Fibroblast of gingiva (primary cell): ENCODE measurements at regions not wholly inside any gene's neighbourhood (a gene's known extent, or its start where the extent isn't known, plus 50 kb on each side); places are given as distances from the start of the nearest gene placed in this dataset.
A peak's percentile ranks its signal among the peaks of the same experiment; 100 is the strongest.

Experiments
- DNase-seq: peaks from one replicate; pipeline ENCODE4 v3.0.0-alpha.2; 2011; ENCODE audit warnings: low read depth

DNA sequence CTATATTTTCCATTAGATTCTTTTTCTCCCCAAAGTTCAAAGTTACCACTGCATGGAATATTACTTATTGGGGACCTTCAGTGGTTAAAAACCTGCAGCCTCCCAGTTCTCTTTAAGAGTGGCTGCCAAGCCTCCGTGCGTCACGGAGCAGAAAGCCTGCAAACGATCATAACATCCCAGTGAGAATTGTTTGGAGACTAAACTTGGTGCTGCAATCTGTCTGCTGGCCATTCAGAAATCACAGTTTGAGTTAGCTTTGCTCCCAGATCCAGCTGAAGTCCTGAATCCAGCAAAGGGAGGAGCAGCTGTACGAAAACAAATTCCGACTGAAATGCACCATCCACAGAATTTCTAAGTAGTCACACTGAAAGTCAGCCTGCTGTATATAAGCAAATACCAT, 213.5 kb upstream of the PDE10A start:
- DNase-seq = peak; percentile 44

DNA sequence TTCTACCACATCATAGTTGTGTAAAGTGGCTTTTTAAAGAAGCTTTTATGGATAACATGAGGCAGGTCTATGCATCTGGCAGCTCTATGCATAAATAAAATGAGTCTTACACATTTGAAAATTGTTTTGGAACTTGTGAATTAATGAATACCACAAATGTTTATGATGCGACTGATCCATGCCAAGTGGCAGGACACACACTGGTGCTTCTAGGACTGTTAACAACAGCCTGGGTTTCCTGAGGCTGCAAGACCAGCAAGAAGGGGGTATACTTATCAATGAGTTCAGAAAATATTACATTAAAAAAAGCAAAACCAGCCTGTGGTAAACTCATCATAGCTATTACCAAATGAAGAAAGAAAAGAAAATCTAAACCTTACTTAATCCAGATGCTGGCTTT, 212.9 kb upstream of the PDE10A start:
- no peak for DNase-seq

DNA sequence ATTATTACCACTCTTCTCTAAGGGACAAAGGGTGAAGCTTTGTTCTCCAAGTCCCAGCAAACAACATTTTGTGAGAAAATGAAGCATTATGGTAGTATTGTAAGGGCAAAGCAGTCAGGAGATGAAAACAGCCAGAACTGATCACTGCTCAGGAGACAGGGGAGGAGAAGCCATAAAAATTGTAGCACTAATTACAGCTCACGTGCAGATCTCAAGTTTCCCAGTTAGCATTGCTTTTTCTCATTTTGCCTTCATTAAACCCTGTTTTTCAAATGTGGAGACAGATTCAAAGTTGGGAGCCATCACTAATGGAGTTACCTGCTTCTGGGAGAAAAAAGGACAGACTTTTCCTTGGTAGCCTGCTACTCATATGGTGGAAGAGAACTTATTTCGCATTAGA, 210.9 kb upstream of the PDE10A start:
- no peak for DNase-seq

DNA sequence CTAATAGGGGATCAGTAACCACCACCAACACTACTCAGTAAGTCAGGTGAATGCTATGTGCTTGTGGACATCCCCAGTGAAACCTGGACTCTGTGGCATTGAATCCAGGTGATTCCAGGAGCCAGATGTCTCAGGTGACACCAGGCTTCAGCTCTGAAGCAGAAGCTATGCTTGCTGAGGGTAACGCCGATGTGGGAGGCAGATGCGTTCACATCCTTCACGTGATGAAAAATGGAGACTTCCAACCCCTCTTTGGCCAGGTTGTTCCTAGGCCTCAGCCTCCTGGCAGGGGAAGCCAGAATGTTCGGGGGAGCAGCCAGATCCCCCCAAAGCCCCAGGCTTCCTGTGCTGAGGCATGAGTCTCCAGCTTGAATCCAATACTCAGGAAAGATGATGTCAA, 209.8 kb upstream of the PDE10A start:
- DNase-seq = no peak

DNA sequence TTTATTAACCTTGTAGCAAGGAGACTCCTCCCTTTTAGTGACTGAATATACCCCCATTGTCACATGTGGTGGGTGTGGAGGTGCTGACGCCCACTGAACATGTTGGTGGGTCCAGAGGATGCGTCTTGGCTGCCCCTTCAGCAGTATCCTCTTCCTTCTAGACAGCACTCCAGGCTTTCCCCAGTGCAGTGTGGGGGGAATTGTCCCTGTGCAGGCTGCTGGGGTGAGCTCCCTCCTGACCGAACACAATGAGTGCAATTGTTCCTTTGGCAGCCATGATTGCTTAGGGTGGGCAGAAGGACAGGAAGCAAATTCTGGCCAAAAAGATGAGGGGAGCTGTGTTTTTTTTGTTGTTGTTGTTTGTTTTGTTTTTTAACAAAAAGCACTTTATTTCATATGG, 209.3 kb upstream of the PDE10A start:
- no peak for DNase-seq

DNA sequence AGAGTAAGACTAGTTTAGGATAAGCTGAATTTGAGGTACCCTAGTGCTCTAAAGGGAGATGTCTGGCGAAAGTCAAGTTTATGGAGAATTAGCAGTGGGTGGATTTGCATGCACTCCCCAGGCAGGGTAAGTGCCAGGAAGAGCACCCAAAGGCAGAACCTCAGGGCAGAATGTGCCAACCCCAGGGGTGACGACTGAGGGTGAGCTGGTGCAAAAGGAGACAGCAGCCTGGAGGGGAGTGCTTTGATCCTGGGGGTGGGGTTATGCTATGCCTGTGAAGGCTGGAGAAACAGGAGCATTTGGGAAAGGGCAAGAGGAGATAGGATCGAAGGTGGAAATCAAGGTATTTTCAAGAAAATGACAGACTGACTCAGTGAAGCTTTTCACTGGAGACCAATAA, 208.5 kb upstream of the PDE10A start:
- no peak for DNase-seq

DNA sequence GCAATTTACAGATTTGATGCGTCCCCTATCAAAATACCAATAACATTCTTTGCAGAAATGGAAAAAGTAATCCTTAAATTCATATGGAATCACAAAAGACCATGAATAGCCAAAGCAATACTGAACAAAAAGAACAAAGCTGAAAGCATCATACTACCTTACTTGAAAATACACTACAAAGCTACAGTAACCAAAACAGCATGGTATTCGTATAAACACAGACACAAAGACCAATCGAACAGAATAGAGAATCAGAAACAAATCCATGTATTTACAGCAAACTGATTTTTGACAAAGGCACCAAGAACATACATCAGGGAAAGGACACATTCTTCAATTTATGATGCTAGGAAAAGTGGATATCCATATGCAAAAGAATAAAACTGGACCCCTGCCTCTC, 206.5 kb upstream of the PDE10A start:
- DNase-seq = no peak

DNA sequence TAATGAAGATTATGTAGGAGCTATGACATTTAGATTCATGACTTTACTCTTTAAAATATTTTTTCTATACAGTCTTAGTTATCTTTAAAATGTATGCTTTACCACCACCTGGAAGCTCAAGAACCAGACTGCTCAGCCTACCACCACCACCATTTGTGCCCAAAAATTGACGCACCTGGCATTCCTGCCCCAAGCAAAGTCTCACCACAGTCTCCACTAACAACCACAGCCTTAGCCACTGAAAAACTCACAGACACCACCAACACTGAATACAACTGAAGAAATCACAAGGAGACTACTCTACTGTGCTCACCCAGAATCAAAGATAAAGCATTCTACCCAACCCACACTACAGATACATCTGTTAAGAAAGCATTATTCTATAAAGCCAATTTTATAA, 201.9 kb upstream of the PDE10A start:
- no peak for DNase-seq

DNA sequence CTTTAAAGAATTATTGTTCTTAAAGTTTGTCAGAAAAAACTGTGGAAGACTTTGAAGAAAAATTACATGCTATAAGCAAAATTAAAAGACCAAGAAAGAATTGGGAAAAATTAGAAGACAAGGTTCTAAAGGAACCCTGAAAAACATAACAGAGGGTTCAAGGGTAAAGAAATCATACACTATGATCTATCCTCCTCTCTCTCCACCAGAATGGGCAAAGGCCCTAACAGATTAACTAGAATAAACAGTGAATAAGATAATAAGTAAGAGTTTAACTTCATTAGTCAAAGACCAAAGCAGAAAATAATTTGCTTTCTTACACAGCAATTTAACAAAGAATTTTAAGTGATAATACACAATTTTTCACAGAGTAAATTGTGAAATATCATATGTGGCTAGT, 201.2 kb upstream of the PDE10A start:
- DNase-seq = no peak

DNA sequence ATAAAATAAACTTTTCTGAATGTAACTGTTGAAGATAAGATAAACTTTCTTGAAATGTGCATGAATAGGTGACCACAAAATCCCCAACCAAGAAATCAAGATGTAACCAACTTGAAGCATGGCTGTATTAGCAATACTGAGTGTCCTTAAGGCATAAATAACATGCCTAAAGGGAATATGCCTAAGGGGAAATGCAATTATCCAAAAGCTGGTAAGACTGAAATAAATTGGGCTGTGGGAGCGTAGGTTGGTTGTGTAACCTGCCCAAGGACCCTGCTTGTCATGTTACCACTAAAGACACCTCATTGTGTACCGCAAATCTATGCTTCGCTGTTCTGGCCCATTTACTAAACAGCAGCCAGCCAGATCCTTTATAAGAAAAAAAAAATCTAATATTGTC, 200.8 kb upstream of the PDE10A start:
- no peak for DNase-seq

DNA sequence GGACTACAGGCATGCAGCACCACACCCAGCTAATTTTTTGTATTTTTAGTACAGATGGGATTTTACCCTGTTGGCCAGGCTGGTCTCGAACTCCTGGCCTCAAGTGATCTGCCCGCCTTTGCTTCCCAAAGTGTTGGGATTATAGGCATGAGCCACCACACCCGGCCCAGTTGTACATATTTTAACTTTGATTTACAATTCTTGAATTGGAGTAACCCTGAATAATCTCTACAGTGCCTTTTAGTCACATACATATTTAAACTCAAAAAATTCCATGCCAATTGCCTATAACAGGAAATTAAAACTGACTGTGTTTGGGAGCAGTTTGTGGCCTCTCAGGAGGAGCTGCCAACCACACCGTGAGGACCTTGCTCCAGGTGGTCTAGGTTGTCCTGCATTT, 199.8 kb upstream of the PDE10A start:
- DNase-seq = no peak

DNA sequence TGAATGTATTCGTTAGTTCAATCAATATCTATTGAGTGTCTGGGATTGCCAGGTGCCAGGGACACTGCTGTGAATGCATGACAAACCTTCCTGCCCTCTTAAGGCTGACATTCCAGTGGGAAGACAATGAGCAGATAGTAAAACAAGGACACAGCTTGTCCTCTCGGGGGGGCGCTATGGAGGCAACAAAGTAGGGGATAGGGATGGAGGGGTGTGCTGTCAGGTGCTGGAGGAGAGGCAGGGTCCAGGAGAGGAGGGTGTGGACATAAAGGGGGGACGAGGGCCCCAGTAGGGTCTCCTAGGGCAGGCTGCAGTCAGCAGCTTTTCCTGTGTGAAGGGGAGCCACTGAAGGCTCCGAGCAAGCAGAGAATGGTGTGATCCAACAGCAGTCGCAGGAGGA, 198.2 kb upstream of the PDE10A start:
- no peak for DNase-seq

DNA sequence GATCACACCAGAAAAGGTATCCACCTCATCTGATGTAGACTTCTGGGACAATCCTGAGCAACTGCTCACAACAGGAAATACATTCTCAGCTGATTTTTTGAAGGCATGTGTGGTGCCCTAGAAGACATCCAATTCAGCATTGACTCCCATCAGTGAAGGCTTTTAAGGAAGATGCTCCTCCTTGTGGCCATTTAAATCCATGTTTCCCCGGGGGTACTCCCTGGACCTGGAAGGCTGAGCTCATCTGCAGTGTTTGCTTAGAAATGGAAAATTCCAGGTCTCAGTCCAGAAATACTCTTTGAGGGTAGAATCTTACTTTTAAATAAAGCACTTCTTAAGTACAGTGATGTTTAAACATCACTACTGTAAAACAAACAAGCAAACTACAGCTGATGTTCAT, 195.5 kb upstream of the PDE10A start:
- no peak for DNase-seq

DNA sequence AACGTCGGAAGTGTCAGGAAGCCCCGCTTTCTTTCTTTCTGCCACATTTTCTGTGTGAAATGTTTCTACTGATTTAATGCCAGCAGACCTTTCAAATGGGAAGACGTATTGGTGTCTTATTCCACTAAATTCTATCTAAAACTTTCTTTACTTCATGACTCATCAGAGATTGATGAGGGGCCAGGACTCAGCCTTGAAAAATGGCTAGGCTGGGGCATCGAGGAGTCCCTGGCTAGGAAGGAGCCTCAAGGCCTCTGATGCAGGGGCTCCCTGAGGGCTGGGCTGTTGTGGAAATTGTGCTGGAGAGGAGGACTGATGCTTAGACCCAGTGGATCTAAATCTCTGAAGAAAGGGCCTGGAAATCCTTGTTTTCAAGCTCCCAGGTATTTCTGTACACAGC, 192.8 kb upstream of the PDE10A start:
- DNase-seq = no peak

DNA sequence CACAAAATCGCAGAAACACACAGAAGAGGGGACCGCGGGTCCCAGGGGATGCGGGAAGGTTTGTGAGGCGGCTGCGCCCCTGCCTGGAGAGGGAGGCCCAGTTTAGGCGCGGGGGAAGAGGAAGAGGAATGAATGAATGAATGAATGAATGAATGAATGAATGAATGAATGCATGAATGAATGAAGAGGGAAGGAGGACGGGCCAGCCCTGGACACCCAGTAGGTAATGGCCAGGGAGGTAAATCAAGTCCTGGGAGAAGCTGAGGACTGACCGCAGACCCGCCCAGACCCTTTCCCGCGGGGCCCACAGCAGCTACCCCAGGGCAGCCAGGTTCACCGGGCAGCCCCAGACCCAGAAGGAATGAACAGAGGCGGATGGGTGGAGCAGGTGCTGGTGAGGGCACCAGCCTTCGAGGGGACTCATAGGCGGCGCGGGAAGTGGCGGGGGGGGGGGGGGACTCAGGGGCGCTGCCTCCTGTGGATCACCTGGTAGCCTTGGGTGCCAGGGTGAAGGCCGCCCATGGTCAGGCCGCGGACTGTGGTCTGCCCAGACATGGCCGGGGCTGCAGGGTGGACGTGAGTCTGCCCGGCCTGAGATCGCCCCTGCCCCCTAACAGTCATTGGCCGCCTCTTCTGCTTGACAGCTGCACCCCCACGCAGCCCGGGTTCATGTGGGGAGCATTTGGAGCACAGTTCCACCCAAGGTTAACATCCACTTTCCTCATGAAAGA, 192.0 kb upstream of the PDE10A start:
- no peak for DNase-seq

DNA sequence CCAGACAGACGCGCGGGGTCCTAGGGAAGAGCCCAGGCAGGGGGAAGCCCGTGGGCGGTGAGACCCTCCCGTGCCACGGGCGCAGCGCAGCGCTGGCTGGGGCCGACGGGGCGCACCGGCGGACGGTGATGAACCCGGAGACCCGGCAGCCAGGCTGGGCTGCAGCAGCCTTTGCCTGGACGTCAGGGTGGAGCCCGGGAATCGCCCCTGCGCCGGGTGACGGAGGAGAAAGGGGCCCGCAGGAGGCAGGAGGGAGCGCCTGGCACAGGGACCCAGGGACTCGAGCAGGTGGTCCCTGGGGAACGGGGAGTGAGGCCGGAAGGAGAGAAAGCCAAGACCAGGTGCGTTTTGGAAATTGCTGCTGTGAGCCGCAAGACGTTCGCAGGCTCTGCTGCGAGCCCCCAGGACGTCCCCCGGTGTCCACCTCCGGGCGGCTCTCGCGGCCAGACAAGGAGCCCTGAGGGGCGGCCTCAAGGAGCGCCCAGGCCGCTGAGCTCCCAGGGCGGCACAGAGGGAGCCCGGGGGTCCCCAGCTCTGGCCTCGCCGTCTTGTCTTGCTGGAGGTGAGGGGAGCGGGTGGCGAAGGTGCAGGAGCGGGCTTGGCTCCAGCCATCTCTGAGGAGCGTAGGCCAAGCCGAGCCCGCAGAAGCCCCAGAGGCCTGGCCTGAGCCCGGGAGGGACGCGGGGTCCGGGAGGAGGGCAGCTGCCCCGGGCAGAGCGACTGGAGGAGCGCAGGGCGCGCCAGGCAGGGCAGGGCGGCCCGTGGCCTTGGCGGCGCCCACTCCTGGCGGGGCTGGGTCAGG, 191.2 kb upstream of the PDE10A start:
- DNase-seq = no peak

DNA sequence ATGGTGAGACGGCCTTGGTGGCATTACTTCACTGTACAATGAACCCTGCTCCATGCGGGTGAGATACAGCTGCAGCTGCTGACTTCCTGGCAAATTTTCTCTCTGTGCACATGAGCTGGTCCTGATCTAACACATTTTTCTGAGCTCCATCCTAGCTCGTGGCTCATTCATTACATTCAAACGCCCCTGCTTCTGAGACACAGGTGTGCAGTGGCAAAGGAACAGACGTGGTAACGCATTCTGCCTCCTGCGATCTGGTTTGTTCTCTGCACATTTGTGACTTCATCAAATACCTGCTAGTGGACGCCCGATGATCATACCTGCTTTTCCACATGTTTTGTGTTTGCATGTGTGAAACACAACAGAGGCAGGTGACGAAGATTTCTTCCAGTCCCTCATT, 189.6 kb upstream of the PDE10A start:
- no peak for DNase-seq

DNA sequence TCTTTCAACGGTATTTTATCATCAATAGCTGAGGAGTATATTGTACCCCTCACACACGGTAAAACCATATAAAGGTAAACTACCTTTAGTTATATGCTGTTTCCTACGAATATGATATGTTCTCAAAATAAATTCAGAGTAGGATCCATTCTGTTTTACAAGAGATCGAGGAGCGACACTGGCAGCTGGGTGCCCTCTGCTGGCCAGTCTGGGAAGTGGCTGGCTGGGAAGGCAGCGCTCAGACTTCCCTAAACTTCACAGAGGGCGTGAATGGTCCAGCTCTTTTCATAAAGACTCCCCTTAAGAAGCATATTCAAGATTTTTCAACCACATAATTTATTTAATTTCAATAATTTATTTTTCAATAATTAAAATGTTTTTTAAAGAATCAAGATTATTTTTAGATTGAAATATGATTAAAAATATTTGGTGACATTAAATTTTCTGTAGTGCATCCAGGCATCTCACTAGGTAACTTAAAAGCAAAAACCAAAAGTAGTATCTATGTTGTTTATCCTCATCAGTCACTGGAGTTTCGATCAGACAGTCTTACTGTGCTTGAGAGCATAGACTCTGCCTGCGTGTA, 187.5 kb upstream of the PDE10A start:
- peak; percentile 35 for DNase-seq

DNA sequence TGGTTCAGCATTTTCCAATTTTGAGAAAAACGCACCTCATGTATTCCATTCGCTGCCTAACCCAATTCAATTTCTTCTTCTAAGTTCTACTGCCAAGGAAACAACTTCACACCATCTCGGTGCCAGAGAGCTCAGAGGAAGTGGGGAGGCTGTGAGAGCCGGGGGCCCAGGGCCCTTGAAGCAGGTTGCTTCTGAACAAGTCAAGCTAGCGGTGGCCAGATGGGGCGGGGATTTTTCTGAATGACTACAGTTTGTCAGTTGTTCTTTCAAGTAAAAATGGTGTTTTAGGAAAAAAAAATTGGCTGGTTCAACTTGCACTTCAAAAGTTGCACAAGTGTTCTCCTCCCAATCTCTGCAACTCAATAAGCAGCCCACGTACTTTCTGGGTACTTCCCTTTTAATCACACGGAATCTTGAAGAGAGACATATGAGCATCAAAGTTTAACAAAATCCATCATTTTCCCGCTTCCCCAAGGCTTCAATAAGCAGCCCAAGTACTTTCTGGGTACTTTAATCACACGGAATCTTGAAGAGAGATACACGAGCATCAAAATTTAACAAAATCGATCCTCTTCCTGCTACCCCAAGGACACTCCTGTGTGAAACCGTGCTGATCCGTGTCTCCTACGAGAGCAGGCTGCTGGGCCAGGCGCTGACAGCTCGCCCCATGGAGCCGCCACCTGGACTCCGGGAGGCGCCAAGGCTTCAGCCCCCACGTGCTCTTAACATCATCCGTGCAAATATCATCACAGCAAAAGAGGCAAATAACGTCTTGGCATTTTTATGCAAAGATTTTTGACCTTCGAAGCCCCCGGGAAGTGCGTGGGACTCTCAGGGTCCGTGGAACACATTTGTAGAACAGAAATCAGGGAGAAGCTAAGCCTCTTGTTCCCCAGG, 186.7 kb upstream of the PDE10A start:
- DNase-seq = no peak

DNA sequence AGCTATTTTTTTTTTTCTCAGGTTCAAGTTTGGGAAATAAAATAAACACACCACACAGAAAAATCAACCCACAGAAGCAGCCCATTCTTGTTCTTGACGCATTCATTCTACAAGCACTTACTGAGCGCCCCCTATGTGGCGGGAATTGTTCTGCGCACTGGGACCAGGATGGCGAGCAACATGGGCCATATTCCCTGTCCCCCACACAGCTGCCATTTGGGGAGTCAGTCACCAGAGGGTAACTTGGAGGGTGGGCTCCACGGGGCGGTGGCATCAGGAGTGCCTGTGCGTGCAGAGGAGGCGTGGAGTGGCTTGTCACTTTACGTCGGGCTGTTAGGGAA, 185.0 kb upstream of the PDE10A start:
- DNase-seq = no peak

DNA sequence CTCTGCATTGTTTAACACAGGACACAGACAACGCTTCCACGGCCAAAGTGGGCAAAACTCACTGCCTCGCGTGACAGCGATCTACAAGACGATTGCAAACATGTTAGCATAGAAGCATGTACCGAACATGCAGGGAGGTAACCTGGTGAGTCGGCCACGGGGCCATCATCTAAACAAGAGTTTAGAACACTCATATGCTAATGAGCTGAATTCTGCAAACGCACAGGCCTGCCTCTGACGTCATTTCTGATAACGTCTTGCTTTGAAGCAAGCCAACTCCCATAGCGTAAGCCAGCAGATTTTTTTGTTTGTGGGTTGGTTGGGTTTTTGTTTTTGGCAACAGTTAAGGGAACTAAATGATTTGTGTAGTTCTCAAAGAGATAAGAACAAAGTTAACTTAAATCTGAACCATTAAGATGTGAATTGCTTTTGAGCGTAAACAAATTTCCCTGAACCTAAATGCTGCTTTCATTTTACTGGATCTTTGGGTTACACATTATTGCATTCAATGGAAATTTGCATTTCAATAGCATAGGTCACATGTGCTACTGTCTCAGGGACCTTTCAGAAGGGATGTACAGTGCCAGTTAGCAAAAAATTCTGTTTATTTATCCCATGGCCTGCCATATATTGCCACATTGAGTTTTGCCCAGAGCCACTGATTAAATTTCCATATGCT, 184.5 kb upstream of the PDE10A start:
- no peak for DNase-seq
